ENCODE measurements at regions not wholly inside any gene's neighbourhood (a gene's known extent, or its start where the extent isn't known, plus 50 kb on each side); places are given as distances from the start of the nearest gene placed in this dataset.

DNA sequence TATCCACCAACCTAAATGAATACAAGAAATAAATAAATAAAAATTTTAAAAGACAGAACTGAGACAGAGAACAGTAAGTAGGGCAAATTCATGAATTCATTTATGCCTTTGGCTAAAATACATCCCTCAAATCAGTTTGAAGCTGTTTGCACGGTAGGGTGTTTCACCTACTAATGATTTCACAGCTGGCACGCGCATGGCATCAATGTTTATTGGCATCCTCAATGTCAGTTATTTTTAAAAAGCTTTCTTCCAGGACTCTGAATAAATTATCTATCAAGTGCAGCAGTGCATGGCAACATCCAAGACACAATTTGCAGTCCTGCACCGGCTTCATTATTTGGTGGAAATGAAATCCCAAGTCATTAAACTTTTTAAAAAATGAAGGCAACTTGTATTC is 985.2 kb upstream of the ROBO1 start:
- TF ChIP-seq, protein P1, sequence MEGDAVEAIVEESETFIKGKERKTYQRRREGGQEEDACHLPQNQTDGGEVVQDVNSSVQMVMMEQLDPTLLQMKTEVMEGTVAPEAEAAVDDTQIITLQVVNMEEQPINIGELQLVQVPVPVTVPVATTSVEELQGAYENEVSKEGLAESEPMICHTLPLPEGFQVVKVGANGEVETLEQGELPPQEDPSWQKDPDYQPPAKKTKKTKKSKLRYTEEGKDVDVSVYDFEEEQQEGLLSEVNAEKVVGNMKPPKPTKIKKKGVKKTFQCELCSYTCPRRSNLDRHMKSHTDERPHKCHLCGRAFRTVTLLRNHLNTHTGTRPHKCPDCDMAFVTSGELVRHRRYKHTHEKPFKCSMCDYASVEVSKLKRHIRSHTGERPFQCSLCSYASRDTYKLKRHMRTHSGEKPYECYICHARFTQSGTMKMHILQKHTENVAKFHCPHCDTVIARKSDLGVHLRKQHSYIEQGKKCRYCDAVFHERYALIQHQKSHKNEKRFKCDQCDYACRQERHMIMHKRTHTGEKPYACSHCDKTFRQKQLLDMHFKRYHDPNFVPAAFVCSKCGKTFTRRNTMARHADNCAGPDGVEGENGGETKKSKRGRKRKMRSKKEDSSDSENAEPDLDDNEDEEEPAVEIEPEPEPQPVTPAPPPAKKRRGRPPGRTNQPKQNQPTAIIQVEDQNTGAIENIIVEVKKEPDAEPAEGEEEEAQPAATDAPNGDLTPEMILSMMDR (conservative IDR thresholded peaks at IDR 0.05), result no peak
- no peak for TF ChIP-seq ZFX (IDR thresholded peaks at IDR 0.05)
